Caco-2 (cell line): ENCODE measurements at regions not wholly inside any gene's neighbourhood (a gene's known extent, or its start where the extent isn't known, plus 50 kb on each side); places are given as distances from the start of the nearest gene placed in this dataset.

Experiments
- BruUV-seq: library from RNA; stranded (reverse); fragments of 400-500 nt; replicated peaks from 2 replicates; lab custom pipeline; 2021; lab: Mats Ljungman, UMichigan
- CTCF ChIA-PET: fragments of 300-600 bp; sonication (Branson Sonifier 250); formaldehyde crosslinking; loops from one replicate; lab custom pipeline; 2022; ENCODE audit warnings: antibody characterized with exemption; lab: Charles Lee
- POLR2A ChIA-PET: fragments of 300-600 bp; sonication (Branson Sonifier 250); formaldehyde crosslinking; loops from one replicate; lab custom pipeline; 2022; ENCODE audit warnings: antibody characterized with exemption; lab: Charles Lee
- DNase-seq, 2 experiments: peaks; one replicate each; pipeline versions ENCODE4 v3.0.0 to v3.0.0-alpha.2; 2020 to 2022
- H3K27me3 ChIP-seq: replicated peaks from 2 replicates; pipeline ENCODE4 v1.6.0; 2011; ENCODE audit warnings: low read length; ENCODE audit not compliant: control insufficient read depth, insufficient read depth
- H3K36me3 ChIP-seq: 2 replicates; pipeline ENCODE4 v1.5.1; 2011; ENCODE audit warnings: low read length; ENCODE audit not compliant: control insufficient read depth, insufficient read depth
- H3K4me1 ChIP-seq: fragments of 250-450 bp; sonication (Bioruptor Pico); 2 replicates; pipeline ENCODE4 v1.5.1; 2020; ENCODE audit warnings: mild to moderate bottlenecking
- H3K4me3 ChIP-seq: 2 replicates; pipeline ENCODE4 v1.5.1; 2011; ENCODE audit warnings: low read depth, mild to moderate bottlenecking, control low read depth, low read length
- H3K9me3 ChIP-seq: fragments of 250-450 bp; sonication (Bioruptor Pico); 2 replicates; pipeline ENCODE4 v1.5.1; 2020; ENCODE audit warnings: mild to moderate bottlenecking, moderate library complexity
- H3K27ac Mint-ChIP-seq: one replicate; pipeline ENCODE4 v1.8.0; 2022; ENCODE audit warnings: mixed read lengths; ENCODE audit not compliant: unreplicated experiment
- H3K27me3 Mint-ChIP-seq: one replicate; pipeline ENCODE4 v1.8.0; 2022; ENCODE audit warnings: mixed read lengths; ENCODE audit not compliant: insufficient read depth, unreplicated experiment
- H3K36me3 Mint-ChIP-seq: one replicate; pipeline ENCODE4 v1.8.0; 2022; ENCODE audit warnings: mild to moderate bottlenecking, mixed read lengths; ENCODE audit not compliant: insufficient read depth, unreplicated experiment
- H3K4me1 Mint-ChIP-seq: one replicate; pipeline ENCODE4 v1.8.0; 2022; ENCODE audit warnings: low read depth, mixed read lengths; ENCODE audit not compliant: unreplicated experiment
- H3K4me3 Mint-ChIP-seq: one replicate; pipeline ENCODE4 v1.8.0; 2022; ENCODE audit warnings: mild to moderate bottlenecking, moderate library complexity, mixed read lengths; ENCODE audit not compliant: unreplicated experiment
- H3K9me3 Mint-ChIP-seq: one replicate; pipeline ENCODE4 v1.8.0; 2022; ENCODE audit warnings: mixed read lengths; ENCODE audit not compliant: unreplicated experiment
- intact Hi-C: fragments of 100-400 bp; cut with micrococcal nuclease; formaldehyde crosslinking; loops from one replicate; pipeline ENCODE4 v1.10.0; 2022; ENCODE audit not compliant: unreplicated experiment
- TF ChIP-seq, protein P1 (sequence below), 2 experiments: fragments of 200-600 bp in 1 of 2; IDR thresholded peaks; 1 replicate in 1 of 2; 2 replicates in 1 of 2; pipeline versions ENCODE4 v1.5.1 to v1.8.0; 2011 to 2022; ENCODE audit warnings: antibody characterized with exemption in 1 of 2, control low read depth in 1 of 2, inconsistent platforms in 1 of 2, low read depth in 1 of 2, low read length in 1 of 2, mild to moderate bottlenecking in 1 of 2, moderate library complexity in 1 of 2; ENCODE audit not compliant: insufficient read depth in 1 of 2, severe bottlenecking in 1 of 2, unreplicated experiment in 1 of 2

DNA sequence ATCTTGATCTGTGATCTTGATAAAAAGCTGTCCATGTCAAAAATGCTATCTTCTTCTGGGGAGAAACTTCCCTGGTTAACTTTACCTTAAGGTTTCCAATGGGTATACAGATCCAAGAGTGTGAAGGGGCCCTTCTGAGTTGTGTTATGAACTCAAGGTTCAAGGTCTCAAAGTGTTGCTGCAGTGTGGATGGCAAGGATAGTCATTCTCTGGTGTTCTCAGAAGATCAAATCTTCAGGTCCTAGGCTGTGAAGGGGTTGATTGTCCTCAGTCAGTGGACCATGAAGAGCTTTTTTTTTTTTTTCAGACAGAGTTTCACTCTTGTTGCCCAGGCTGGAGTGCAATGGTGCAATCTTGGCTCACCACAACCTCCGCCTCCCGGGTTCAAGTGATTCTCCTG, 114.4 kb downstream of the SPTSSA start:
- H3K36me3 Mint-ChIP-seq, result no peaks in the 10 kb centered on the region
- no peaks in the 10 kb centered on the region; the same call in 1 of the 2 replicates for H3K4me1 ChIP-seq
- H3K4me3 ChIP-seq, result no peak overlapping the region
- H3K4me3 Mint-ChIP-seq, result no peak overlapping the region
- H3K27me3 Mint-ChIP-seq, result no peaks in the 10 kb centered on the region
- peaks cover 8% of the 10 kb centered on the region; the same call in 1 of the 2 replicates for H3K9me3 ChIP-seq
- intact Hi-C loops, result no loop called here
- H3K27me3 ChIP-seq, result no peaks in the 10 kb centered on the region
- CTCF ChIA-PET, result no interaction called here
- TF ChIP-seq, protein P1, sequence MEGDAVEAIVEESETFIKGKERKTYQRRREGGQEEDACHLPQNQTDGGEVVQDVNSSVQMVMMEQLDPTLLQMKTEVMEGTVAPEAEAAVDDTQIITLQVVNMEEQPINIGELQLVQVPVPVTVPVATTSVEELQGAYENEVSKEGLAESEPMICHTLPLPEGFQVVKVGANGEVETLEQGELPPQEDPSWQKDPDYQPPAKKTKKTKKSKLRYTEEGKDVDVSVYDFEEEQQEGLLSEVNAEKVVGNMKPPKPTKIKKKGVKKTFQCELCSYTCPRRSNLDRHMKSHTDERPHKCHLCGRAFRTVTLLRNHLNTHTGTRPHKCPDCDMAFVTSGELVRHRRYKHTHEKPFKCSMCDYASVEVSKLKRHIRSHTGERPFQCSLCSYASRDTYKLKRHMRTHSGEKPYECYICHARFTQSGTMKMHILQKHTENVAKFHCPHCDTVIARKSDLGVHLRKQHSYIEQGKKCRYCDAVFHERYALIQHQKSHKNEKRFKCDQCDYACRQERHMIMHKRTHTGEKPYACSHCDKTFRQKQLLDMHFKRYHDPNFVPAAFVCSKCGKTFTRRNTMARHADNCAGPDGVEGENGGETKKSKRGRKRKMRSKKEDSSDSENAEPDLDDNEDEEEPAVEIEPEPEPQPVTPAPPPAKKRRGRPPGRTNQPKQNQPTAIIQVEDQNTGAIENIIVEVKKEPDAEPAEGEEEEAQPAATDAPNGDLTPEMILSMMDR (IDR thresholded peaks at IDR 0.05; ENCODE audit: insufficient read depth in 1 of 2, low read depth in 1 of 2, low read length in 1 of 2, severe bottlenecking in 1 of 2, unreplicated experiment in 1 of 2), result no peak
- POLR2A ChIA-PET, result no interaction called here
- no peak for DNase-seq
- peaks cover 20% of the 10 kb centered on the region for H3K9me3 Mint-ChIP-seq
- H3K4me1 Mint-ChIP-seq, result no peaks in the 10 kb centered on the region
- no TSS peak for BruUV-seq
- no peak overlapping the region for H3K27ac Mint-ChIP-seq
- no peaks in the 10 kb centered on the region for H3K36me3 ChIP-seq

DNA sequence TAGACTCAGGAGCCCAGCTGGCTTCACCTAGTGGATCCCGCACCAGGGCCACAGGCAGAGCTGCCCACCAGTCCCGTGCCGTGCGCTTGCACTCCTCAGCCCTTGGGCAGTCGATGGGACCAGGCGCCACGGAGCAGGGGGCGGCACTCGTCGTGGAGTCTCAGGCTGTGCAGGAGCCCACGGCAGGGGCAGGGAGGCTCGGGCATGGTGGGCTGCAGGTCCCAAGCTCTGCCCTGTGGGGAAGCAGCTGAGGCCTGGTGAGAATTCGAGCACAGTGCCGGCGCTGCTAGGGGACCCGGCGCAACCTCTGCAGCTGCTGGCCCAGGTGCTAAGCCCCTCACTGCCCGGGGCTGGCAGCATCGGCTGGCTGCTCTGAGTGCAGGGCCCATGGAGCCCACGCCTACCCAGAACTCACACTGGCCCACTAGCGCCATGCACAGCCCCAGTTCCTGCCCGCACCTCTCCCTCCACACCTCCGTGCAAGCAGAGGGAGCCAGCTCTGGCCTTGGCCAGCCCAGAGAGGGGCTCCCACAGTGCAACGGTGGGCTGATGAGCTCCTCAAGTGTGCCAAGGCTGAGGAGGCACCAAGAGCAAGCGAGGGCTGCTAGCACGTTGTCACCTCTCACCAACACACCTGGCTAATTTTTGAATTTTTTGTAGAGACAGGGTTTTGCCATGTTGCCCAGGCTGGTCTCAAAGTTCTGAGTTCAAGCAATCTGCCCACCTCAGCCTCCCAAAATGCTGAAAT, 116.1 kb downstream of the SPTSSA start:
- Mint-ChIP-seq H3K27ac (no peak overlapping the region), H3K4me1 (no peaks in the 10 kb centered on the region), H3K27me3 (no peaks in the 10 kb centered on the region), H3K36me3 (no peaks in the 10 kb centered on the region), H3K9me3 (peaks cover 22% of the 10 kb centered on the region), H3K4me3 (no peak overlapping the region)
- TF ChIP-seq, protein P1 (IDR thresholded peaks at IDR 0.05; ENCODE audit: insufficient read depth in 1 of 2, low read depth in 1 of 2, low read length in 1 of 2, severe bottlenecking in 1 of 2, unreplicated experiment in 1 of 2), result no peak
- intact Hi-C loops, result no loop called here
- Histone ChIP-seq H3K9me3 (peaks cover 13% of the 10 kb centered on the region; the same call in 1 of the 2 replicates), H3K4me1 (no peaks in the 10 kb centered on the region; the same call in 1 of the 2 replicates), H3K27me3 (no peaks in the 10 kb centered on the region), H3K4me3 (no peak overlapping the region), H3K36me3 (no peaks in the 10 kb centered on the region)
- DNase-seq, result no peak
- no TSS peak for BruUV-seq
- POLR2A ChIA-PET, result no interaction called here
- CTCF ChIA-PET, result no interaction called here

DNA sequence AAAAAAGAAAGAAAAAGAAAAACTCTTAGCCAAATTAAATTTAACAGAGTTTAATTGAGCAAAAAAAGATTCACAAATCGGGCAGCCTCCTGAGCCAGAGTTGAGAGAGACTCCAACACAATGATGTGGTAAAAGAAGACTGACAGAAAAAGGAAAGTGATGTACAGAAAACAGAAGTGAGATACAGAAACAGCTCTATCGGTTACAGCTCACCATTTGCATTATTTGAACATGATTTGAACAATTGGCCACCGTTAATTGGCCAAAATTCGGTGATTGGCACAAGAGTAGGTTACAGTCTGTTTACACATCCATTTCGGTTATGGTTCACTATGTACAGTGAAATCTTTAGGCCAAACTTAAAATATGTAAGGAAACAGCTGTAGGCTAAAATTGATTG, 117.7 kb downstream of the SPTSSA start:
- no peaks in the 10 kb centered on the region for H3K4me1 Mint-ChIP-seq
- ChIA-PET CTCF (interaction anchor here (0.5 kb wide), 1 partner anchor 91 kb away, joined by 5 read pairs; no protein-coding TSS in a partner anchor), POLR2A (no interaction called here)
- H3K4me3 Mint-ChIP-seq, result no peak overlapping the region
- intact Hi-C loops, result no loop called here
- H3K27me3 ChIP-seq, result no peaks in the 10 kb centered on the region
- TF ChIP-seq, protein P1 (IDR thresholded peaks at IDR 0.05; ENCODE audit: insufficient read depth in 1 of 2, low read depth in 1 of 2, low read length in 1 of 2, severe bottlenecking in 1 of 2, unreplicated experiment in 1 of 2), result no peak
- no peak overlapping the region for H3K4me3 ChIP-seq
- no peaks in the 10 kb centered on the region for H3K36me3 Mint-ChIP-seq
- peaks cover 13% of the 10 kb centered on the region; the same call in 1 of the 2 replicates for H3K9me3 ChIP-seq
- H3K27me3 Mint-ChIP-seq, result no peaks in the 10 kb centered on the region
- peaks cover 4% of the 10 kb centered on the region; the same call in 1 of the 2 replicates for H3K4me1 ChIP-seq
- BruUV-seq, result no TSS peak
- peaks cover 22% of the 10 kb centered on the region for H3K9me3 Mint-ChIP-seq
- H3K36me3 ChIP-seq, result no peaks in the 10 kb centered on the region
- no peak overlapping the region for H3K27ac Mint-ChIP-seq
- no peak for DNase-seq
